BLaER1 (cell line): ENCODE measurements at regions not wholly inside any gene's neighbourhood (a gene's known extent, or its start where the extent isn't known, plus 50 kb on each side); places are given as distances from the start of the nearest gene placed in this dataset.

ENCODE experiments used
- H3K27ac ChIP-seq: shearing (Covaris generic); formaldehyde crosslinking; 2 replicates; pipeline ENCODE4 v1.8.1; 2022
- H3K27me3 ChIP-seq: shearing (Covaris generic); formaldehyde crosslinking; 2 replicates; pipeline ENCODE4 v1.8.1; 2022
- H3K36me3 ChIP-seq: shearing (Covaris generic); formaldehyde crosslinking; 2 replicates; pipeline ENCODE4 v1.8.1; 2022
- H3K4me1 ChIP-seq: shearing (Covaris generic); formaldehyde crosslinking; 2 replicates; pipeline ENCODE4 v1.8.1; 2022
- H3K4me2 ChIP-seq: shearing (Covaris generic); formaldehyde crosslinking; 2 replicates; pipeline ENCODE4 v1.8.1; 2022
- H3K4me3 ChIP-seq: shearing (Covaris generic); formaldehyde crosslinking; 2 replicates; pipeline ENCODE4 v1.8.1; 2022
- H3K9ac ChIP-seq: shearing (Covaris generic); formaldehyde crosslinking; 2 replicates; pipeline ENCODE4 v1.8.1; 2022
- H3K9me3 ChIP-seq: shearing (Covaris generic); formaldehyde crosslinking; 2 replicates; pipeline ENCODE4 v1.8.1; 2022
- H4K20me1 ChIP-seq: shearing (Covaris generic); formaldehyde crosslinking; 2 replicates; pipeline ENCODE4 v1.8.1; 2022
- Cebpa-rat ChIP-seq: shearing (Covaris generic); IDR thresholded peaks from 2 replicates; pipeline ENCODE4 v1.8.1; 2022

- Histone ChIP-seq H3K27ac (no peak overlapping the region), H3K9me3 (no peaks in the 10 kb centered on the region)
Observed at GRCh38 chr6:44730771-44731391, 343.4 kb downstream of the CDC5L start.

DNA sequence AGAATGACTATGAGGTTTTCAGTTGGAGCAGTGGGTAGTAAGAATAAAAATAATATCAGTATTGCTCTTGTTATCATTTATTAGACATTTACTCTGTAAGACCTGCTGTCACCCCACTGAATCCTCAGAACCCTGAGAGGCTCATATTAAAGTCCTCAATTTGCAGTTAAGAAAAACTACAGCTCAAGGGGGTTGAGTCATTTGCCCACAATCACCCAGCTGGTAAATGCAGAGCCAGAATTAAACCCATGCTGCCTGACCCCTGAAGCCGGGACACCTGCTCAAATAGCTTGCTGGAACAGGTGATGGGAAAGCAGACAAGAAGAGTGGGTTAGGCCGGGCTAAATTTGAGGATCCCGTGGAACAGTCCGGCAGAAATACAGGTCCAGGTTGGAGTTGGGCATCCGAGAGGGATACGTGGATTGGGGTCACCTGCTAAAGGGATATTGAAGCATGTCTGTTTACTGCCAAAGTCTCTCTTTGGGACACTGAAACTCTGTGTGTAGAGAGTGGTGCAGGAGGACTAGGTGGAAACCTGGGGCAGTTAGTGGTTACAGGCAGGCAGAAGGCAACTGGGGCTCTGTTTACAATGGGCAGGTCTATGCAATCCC lies 344.1 kb downstream of the CDC5L start:
- H3K4me1 ChIP-seq: no peaks in the 10 kb centered on the region
- no peaks in the 10 kb centered on the region for H3K36me3 ChIP-seq
- H3K4me3 ChIP-seq: no peak overlapping the region
- H3K27ac ChIP-seq: no peak overlapping the region
- H3K9ac ChIP-seq: no peak overlapping the region
- TF ChIP-seq Cebpa-rat: no peak
- no peak overlapping the region for H3K4me2 ChIP-seq
- H3K9me3 ChIP-seq: no peaks in the 10 kb centered on the region
- no peaks in the 10 kb centered on the region for H3K27me3 ChIP-seq
- no peaks in the 10 kb centered on the region for H4K20me1 ChIP-seq

More at GRCh38 chr6:44730771-44731391, 343.4 kb downstream of the CDC5L start:
- no peaks in the 10 kb centered on the region for H4K20me1 ChIP-seq
- no peaks in the 10 kb centered on the region for H3K27me3 ChIP-seq
- no peak overlapping the region for H3K4me2 ChIP-seq
- H3K4me1 ChIP-seq: no peaks in the 10 kb centered on the region
- no peaks in the 10 kb centered on the region for H3K36me3 ChIP-seq
- H3K4me3 ChIP-seq: no peak overlapping the region
- TF ChIP-seq Cebpa-rat: no peak
- no peak overlapping the region for H3K9ac ChIP-seq

- Histone ChIP-seq H3K9ac (no peak overlapping the region), H3K4me1 (no peaks in the 10 kb centered on the region), H3K9me3 (no peaks in the 10 kb centered on the region), H3K27me3 (no peaks in the 10 kb centered on the region), H4K20me1 (no peaks in the 10 kb centered on the region), H3K4me2 (no peak overlapping the region), H3K4me3 (no peak overlapping the region), H3K27ac (no peak overlapping the region), H3K36me3 (no peaks in the 10 kb centered on the region)
- TF ChIP-seq Cebpa-rat: no peak
Observed at GRCh38 chr6:44732243-44732642, 344.7 kb downstream of the CDC5L start.

DNA sequence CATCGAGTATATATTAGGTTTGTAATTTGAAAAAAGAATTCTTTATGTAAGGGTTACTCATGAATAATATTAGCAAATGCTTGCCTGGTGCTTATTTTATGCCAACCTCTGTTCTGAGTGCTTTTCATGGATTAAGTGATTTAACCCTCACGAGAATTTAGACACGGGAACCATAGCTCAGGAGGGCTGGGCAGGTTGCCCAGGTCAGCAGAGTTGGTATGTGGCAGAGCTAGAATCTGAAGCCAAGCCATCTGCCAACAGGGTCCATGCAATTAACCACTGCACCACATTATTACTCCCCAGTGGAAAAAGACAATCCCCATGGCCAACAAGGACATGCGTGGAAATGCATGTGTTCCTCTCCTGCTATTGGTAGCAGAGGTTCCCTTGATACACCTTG lies 345.6 kb downstream of the CDC5L start:
- no peak overlapping the region for H3K9ac ChIP-seq
- H3K4me2 ChIP-seq: no peak overlapping the region
- no peak overlapping the region for H3K27ac ChIP-seq
- no peaks in the 10 kb centered on the region for H3K9me3 ChIP-seq
- H4K20me1 ChIP-seq: no peaks in the 10 kb centered on the region
- H3K4me3 ChIP-seq: no peak overlapping the region
- peaks cover under 1% of the 10 kb centered on the region for H3K4me1 ChIP-seq
- H3K36me3 ChIP-seq: no peaks in the 10 kb centered on the region
- no peak for TF ChIP-seq Cebpa-rat
- no peaks in the 10 kb centered on the region for H3K27me3 ChIP-seq

DNA sequence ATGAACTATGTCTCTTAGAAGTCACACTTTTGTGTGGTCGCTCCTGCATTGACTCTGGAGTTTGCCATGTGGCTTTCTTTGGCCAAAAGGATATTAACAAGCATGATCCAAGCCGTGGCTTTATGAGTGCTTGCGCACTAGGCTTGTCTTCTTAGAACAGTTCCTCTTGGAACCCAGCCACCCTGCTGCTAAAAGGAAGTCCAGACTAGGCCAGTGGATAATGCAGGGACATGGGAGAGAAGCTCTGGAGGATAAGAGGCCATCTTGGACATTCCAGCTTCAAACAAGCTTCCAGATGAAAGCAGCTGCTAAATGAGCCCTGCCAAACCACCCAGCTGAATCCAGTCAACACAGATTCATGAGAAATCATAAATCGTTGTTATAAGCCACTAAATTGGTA lies 346.4 kb downstream of the CDC5L start:
- H3K9me3 ChIP-seq: no peaks in the 10 kb centered on the region
- H3K27ac ChIP-seq: no peak overlapping the region
- no peaks in the 10 kb centered on the region for H4K20me1 ChIP-seq
- TF ChIP-seq Cebpa-rat: no peak
- H3K4me1 ChIP-seq: peaks cover 8% of the 10 kb centered on the region
- H3K36me3 ChIP-seq: no peaks in the 10 kb centered on the region
- no peak overlapping the region for H3K4me3 ChIP-seq
- no peaks in the 10 kb centered on the region for H3K27me3 ChIP-seq
- no peak overlapping the region for H3K4me2 ChIP-seq
- H3K9ac ChIP-seq: no peak overlapping the region

- Histone ChIP-seq H3K36me3 (no peaks in the 10 kb centered on the region), H3K27ac (no peak overlapping the region), H3K9me3 (no peaks in the 10 kb centered on the region), H3K4me1 (peaks cover 9% of the 10 kb centered on the region), H3K27me3 (no peaks in the 10 kb centered on the region), H4K20me1 (no peaks in the 10 kb centered on the region), H3K9ac (no peak overlapping the region), H3K4me3 (no peak overlapping the region), H3K4me2 (no peak overlapping the region)
- no peak for TF ChIP-seq Cebpa-rat
Observed at GRCh38 chr6:44734886-44735629, 347.6 kb downstream of the CDC5L start.

GRCh38 chr6:44735630-44735963 lies 348.1 kb downstream of the CDC5L start:
- H3K9me3 ChIP-seq: no peaks in the 10 kb centered on the region
- no peaks in the 10 kb centered on the region for H4K20me1 ChIP-seq
- no peaks in the 10 kb centered on the region for H3K27me3 ChIP-seq
- no peak overlapping the region for H3K4me3 ChIP-seq
- no peaks in the 10 kb centered on the region for H3K36me3 ChIP-seq
- no peak overlapping the region for H3K27ac ChIP-seq
- TF ChIP-seq Cebpa-rat: no peak
- H3K4me2 ChIP-seq: no peak overlapping the region
- no peak overlapping the region for H3K9ac ChIP-seq
- peaks cover 9% of the 10 kb centered on the region for H3K4me1 ChIP-seq

DNA sequence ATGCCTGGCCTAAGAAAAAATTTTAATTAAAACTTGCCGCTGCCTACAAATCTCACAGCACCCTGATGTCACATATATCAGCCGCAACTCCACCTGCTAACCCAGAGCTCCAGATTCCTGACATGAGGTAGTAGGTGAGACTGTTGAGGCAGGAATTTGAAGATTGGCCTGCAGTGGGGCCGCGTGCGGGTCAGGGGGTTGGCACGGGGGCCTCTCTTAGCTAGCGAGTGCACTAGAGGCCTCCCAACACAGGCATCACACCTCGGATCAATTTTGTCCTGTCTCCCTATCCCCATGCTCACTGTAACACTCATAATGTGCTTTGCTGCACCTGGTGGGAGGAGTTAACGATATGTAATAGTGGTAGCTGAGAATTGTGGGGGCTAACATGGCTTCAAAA lies 349.8 kb downstream of the CDC5L start:
- no peak overlapping the region for H3K9ac ChIP-seq
- H3K4me2 ChIP-seq: no peak overlapping the region
- no peaks in the 10 kb centered on the region for H4K20me1 ChIP-seq
- H3K27ac ChIP-seq: no peak overlapping the region
- no peaks in the 10 kb centered on the region for H3K36me3 ChIP-seq
- TF ChIP-seq Cebpa-rat: no peak
- H3K27me3 ChIP-seq: no peaks in the 10 kb centered on the region
- peaks cover 9% of the 10 kb centered on the region for H3K4me1 ChIP-seq
- H3K9me3 ChIP-seq: no peaks in the 10 kb centered on the region
- no peak overlapping the region for H3K4me3 ChIP-seq

DNA sequence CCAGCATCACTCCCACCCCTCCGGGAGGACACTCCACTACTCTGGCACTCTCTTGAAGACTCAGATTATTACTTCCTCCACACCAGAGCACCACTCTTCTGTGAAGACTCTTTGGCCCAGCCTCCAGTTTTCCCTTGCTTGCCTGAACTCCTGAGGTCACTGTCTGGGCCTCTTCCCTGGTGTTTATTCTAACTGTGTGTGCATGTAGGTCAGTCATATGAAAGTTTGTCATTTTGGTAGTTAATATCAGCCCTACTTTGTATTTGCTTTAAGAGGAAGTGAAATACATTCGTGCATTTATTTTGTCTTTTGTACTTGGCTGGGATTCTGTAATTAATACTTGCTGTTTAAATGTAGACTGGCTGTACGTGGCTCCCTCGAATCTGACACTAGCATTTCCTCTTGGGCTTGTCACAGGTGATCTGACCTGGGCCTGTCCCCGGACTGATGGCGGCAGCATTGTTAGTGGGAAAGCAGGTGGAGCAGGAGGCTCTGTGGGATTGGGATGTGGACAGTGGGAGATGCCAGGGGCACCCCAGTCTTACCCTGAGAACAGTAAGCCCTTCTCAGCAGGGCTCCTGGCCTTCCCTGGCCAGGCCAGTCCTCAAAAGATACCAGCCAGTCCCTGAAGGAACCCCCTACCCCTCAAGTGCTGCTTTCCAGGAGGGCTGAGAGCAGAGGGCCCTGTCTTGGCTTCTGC lies 350.5 kb downstream of the CDC5L start:
- Histone ChIP-seq H3K9ac (no peak overlapping the region), H4K20me1 (no peaks in the 10 kb centered on the region), H3K36me3 (no peaks in the 10 kb centered on the region), H3K27ac (no peak overlapping the region), H3K4me1 (peaks cover 9% of the 10 kb centered on the region), H3K27me3 (no peaks in the 10 kb centered on the region), H3K4me3 (no peak overlapping the region), H3K9me3 (no peaks in the 10 kb centered on the region), H3K4me2 (peak overlapping the region; percentile 17; the same call in 1 of the 2 replicates)
- no peak for TF ChIP-seq Cebpa-rat
